ENCODE measurements at regions not wholly inside any gene's neighbourhood (a gene's known extent, or its start where the extent isn't known, plus 50 kb on each side); places are given as distances from the start of the nearest gene placed in this dataset.
"Not testable (repeated sequence)": the region's sequence is repeated elsewhere in the genome, so short reads cannot be mapped to it uniquely, and the experiment has no call there.

GRCh38 chr10:38396178-38396954 is 302.2 kb downstream of the ZNF37A start:
- not testable (repeated sequence) for DNase-seq; H3K4me3 ChIP-seq (ENCODE audit: insufficient read depth, low read depth, low read length); H3K36me3 ChIP-seq (replicated peaks; ENCODE audit: control insufficient read depth, insufficient read depth, low read length); H3K27me3 ChIP-seq (ENCODE audit: control insufficient read depth, insufficient read depth, low read length)

GRCh38 chr10:38401565-38401964 is 307.4 kb downstream of the ZNF37A start:
- DNase-seq; H3K4me3 ChIP-seq (ENCODE audit: insufficient read depth, low read depth, low read length); H3K27me3 ChIP-seq (ENCODE audit: control insufficient read depth, insufficient read depth, low read length); H3K36me3 ChIP-seq (replicated peaks; ENCODE audit: control insufficient read depth, insufficient read depth, low read length): not testable (repeated sequence)

GRCh38 chr10:38402442-38403346 is 308.6 kb downstream of the ZNF37A start:
- H3K36me3 ChIP-seq (replicated peaks; ENCODE audit: control insufficient read depth, insufficient read depth, low read length); H3K27me3 ChIP-seq (ENCODE audit: control insufficient read depth, insufficient read depth, low read length): not testable (repeated sequence)
- H3K4me3 ChIP-seq (ENCODE audit: insufficient read depth, low read depth, low read length): peak overlapping the region; percentile 16; the same call in 1 of the 2 replicates
- peak; percentile 2 for DNase-seq

- DNase-seq; H3K27me3 ChIP-seq (ENCODE audit: control insufficient read depth, insufficient read depth, low read length); H3K4me3 ChIP-seq (ENCODE audit: insufficient read depth, low read depth, low read length); H3K36me3 ChIP-seq (replicated peaks; ENCODE audit: control insufficient read depth, insufficient read depth, low read length): not testable (repeated sequence)
Observed at GRCh38 chr10:38403347-38404117, 309.4 kb downstream of the ZNF37A start.

- H3K4me3 ChIP-seq (ENCODE audit: insufficient read depth, low read depth, low read length); H3K36me3 ChIP-seq (replicated peaks; ENCODE audit: control insufficient read depth, insufficient read depth, low read length); DNase-seq; H3K27me3 ChIP-seq (ENCODE audit: control insufficient read depth, insufficient read depth, low read length): not testable (repeated sequence)
Observed at GRCh38 chr10:38423634-38424033, 329.5 kb downstream of the ZNF37A start.

- DNase-seq; H3K4me3 ChIP-seq (ENCODE audit: insufficient read depth, low read depth, low read length); H3K36me3 ChIP-seq (replicated peaks; ENCODE audit: control insufficient read depth, insufficient read depth, low read length); H3K27me3 ChIP-seq (ENCODE audit: control insufficient read depth, insufficient read depth, low read length): not testable (repeated sequence)
Observed at GRCh38 chr10:38430242-38430641, 336.1 kb downstream of the ZNF37A start.

- H3K36me3 ChIP-seq (replicated peaks; ENCODE audit: control insufficient read depth, insufficient read depth, low read length); H3K27me3 ChIP-seq (ENCODE audit: control insufficient read depth, insufficient read depth, low read length); DNase-seq; H3K4me3 ChIP-seq (ENCODE audit: insufficient read depth, low read depth, low read length): not testable (repeated sequence)
Observed at GRCh38 chr10:38437359-38437758, 343.2 kb downstream of the ZNF37A start.

GRCh38 chr10:38448614-38449355 is 354.6 kb downstream of the ZNF37A start:
- H3K4me3 ChIP-seq (ENCODE audit: insufficient read depth, low read depth, low read length); H3K27me3 ChIP-seq (ENCODE audit: control insufficient read depth, insufficient read depth, low read length); H3K36me3 ChIP-seq (replicated peaks; ENCODE audit: control insufficient read depth, insufficient read depth, low read length): not testable (repeated sequence)
- peak; percentile 2 for DNase-seq

GRCh38 chr10:38449618-38450017 is 355.5 kb downstream of the ZNF37A start:
- H3K36me3 ChIP-seq (replicated peaks; ENCODE audit: control insufficient read depth, insufficient read depth, low read length); H3K27me3 ChIP-seq (ENCODE audit: control insufficient read depth, insufficient read depth, low read length); DNase-seq; H3K4me3 ChIP-seq (ENCODE audit: insufficient read depth, low read depth, low read length): not testable (repeated sequence)

- H3K27me3 ChIP-seq (ENCODE audit: control insufficient read depth, insufficient read depth, low read length); H3K36me3 ChIP-seq (replicated peaks; ENCODE audit: control insufficient read depth, insufficient read depth, low read length); H3K4me3 ChIP-seq (ENCODE audit: insufficient read depth, low read depth, low read length): not testable (repeated sequence)
- peak; percentile 1 for DNase-seq
Observed at GRCh38 chr10:38450372-38451057, 356.4 kb downstream of the ZNF37A start.

GRCh38 chr10:38451306-38451967 is 357.3 kb downstream of the ZNF37A start:
- not testable (repeated sequence) for DNase-seq; H3K4me3 ChIP-seq (ENCODE audit: insufficient read depth, low read depth, low read length); H3K36me3 ChIP-seq (replicated peaks; ENCODE audit: control insufficient read depth, insufficient read depth, low read length); H3K27me3 ChIP-seq (ENCODE audit: control insufficient read depth, insufficient read depth, low read length)

All from H7 (cell line).